ENCODE measurements at regions not wholly inside any gene's neighbourhood (a gene's known extent, or its start where the extent isn't known, plus 50 kb on each side); places are given as distances from the start of the nearest gene placed in this dataset.
A peak's percentile ranks its signal among the peaks of the same experiment; 100 is the strongest.

- Mint-ChIP-seq H3K27me3 (ENCODE audit: unreplicated experiment) (no peaks in the 10 kb centered on the region), H3K36me3 (ENCODE audit: low read depth, unreplicated experiment) (no peaks in the 10 kb centered on the region), H3K4me1 (ENCODE audit: unreplicated experiment) (no peaks in the 10 kb centered on the region), H3K27ac (ENCODE audit: unreplicated experiment) (no peak overlapping the region), H3K4me3 (ENCODE audit: unreplicated experiment) (no peak overlapping the region), H3K9me3 (ENCODE audit: unreplicated experiment) (no peaks in the 10 kb centered on the region)
- DNase-seq (ENCODE audit: low spot score) = peak; percentile 5
- TF ChIP-seq CTCF (IDR thresholded peaks at IDR 0.05; ENCODE audit: unreplicated experiment) = no peak
Observed at GRCh38 chrX:44651358-44651757, 108.7 kb upstream of the FUNDC1 start.

DNA sequence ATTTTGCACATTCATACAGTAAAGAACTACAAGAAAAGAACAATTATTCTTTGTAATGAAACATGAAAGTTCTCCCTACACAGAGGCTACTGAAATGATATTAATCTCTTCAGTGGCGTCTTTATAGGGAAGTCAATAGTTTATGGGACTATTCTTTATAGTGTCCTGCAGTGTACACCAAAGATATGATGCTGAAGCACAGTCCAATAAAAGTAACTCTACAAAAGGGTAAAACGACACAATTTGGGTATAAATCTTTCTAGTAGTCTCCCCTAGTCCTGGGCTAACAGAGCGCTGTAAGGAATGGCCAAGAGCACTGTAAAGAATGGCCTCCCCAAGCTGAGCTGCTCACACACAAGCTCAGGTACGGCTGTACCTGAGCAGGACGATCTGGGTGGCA lies 101.1 kb upstream of the FUNDC1 start:
- Mint-ChIP-seq H3K27me3 (ENCODE audit: unreplicated experiment) (peaks cover 2% of the 10 kb centered on the region), H3K4me3 (ENCODE audit: unreplicated experiment) (no peak overlapping the region), H3K9me3 (ENCODE audit: unreplicated experiment) (no peaks in the 10 kb centered on the region), H3K27ac (ENCODE audit: unreplicated experiment) (no peak overlapping the region), H3K4me1 (ENCODE audit: unreplicated experiment) (no peaks in the 10 kb centered on the region), H3K36me3 (ENCODE audit: low read depth, unreplicated experiment) (no peaks in the 10 kb centered on the region)
- DNase-seq (ENCODE audit: low spot score) = no peak
- no peak for TF ChIP-seq CTCF (IDR thresholded peaks at IDR 0.05; ENCODE audit: unreplicated experiment)

GRCh38 chrX:44637282-44637681 lies 94.6 kb upstream of the FUNDC1 start:
- Mint-ChIP-seq H3K36me3 (ENCODE audit: low read depth, unreplicated experiment) (no peaks in the 10 kb centered on the region), H3K4me3 (ENCODE audit: unreplicated experiment) (no peak overlapping the region), H3K27ac (ENCODE audit: unreplicated experiment) (no peak overlapping the region), H3K4me1 (ENCODE audit: unreplicated experiment) (no peaks in the 10 kb centered on the region), H3K9me3 (ENCODE audit: unreplicated experiment) (no peaks in the 10 kb centered on the region), H3K27me3 (ENCODE audit: unreplicated experiment) (peaks cover 2% of the 10 kb centered on the region)
- no peak for DNase-seq (ENCODE audit: low spot score)
- no peak for TF ChIP-seq CTCF (IDR thresholded peaks at IDR 0.05; ENCODE audit: unreplicated experiment)

DNA sequence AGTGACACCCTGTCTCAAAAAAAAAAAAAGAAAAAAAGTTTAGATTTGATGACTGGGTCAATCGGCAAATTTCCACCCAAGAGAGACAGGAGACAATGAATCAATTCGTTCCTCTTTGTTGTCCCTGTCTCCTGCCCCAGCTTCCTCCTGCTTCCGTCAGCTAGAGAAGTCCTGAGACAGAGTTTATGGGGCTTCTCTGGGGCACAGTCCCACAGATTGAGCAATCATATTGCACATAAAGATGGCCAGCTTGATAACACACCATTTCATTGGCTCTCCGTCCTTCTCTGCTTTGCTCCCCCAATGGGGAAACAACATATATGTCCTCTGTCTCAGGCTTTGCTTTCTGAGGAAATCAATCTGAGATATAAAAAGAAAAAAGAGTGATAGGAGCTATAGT lies 78.4 kb upstream of the FUNDC1 start:
- H3K27ac Mint-ChIP-seq (ENCODE audit: unreplicated experiment) = no peak overlapping the region
- DNase-seq (ENCODE audit: low spot score) = no peak
- no peaks in the 10 kb centered on the region for H3K9me3 Mint-ChIP-seq (ENCODE audit: unreplicated experiment)
- no peaks in the 10 kb centered on the region for H3K27me3 Mint-ChIP-seq (ENCODE audit: unreplicated experiment)
- no peak overlapping the region for H3K4me3 Mint-ChIP-seq (ENCODE audit: unreplicated experiment)
- TF ChIP-seq CTCF (IDR thresholded peaks at IDR 0.05; ENCODE audit: unreplicated experiment) = no peak
- H3K4me1 Mint-ChIP-seq (ENCODE audit: unreplicated experiment) = no peaks in the 10 kb centered on the region
- H3K36me3 Mint-ChIP-seq (ENCODE audit: low read depth, unreplicated experiment) = no peaks in the 10 kb centered on the region

DNA sequence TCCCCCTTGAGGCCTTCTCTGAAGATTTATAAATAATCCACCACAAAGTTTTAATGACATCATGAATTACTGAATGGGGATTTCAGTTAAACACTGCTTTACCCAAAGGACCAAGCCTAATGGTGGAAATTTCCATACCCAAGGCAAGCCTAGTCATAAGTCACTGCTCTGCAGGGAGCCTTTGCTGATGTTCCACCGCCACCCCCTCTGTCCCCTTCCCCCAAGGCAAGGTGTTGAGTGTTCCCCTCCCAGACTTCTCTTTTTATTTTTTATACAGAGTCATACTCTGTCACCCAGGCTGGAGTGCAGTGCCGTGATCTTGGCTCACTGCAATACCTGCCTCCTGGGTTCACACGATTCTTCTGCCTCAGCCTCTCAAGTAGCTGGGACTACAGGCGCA lies 76.4 kb upstream of the FUNDC1 start:
- Mint-ChIP-seq H3K4me1 (ENCODE audit: unreplicated experiment) (no peaks in the 10 kb centered on the region), H3K36me3 (ENCODE audit: low read depth, unreplicated experiment) (no peaks in the 10 kb centered on the region), H3K4me3 (ENCODE audit: unreplicated experiment) (no peak overlapping the region), H3K9me3 (ENCODE audit: unreplicated experiment) (no peaks in the 10 kb centered on the region), H3K27ac (ENCODE audit: unreplicated experiment) (no peak overlapping the region), H3K27me3 (ENCODE audit: unreplicated experiment) (peaks cover 2% of the 10 kb centered on the region)
- DNase-seq (ENCODE audit: low spot score) = no peak
- no peak for TF ChIP-seq CTCF (IDR thresholded peaks at IDR 0.05; ENCODE audit: unreplicated experiment)

All from endothelial cell (in vitro differentiated cells).